GM21529 (cell line): ENCODE measurements at regions not wholly inside any gene's neighbourhood (a gene's known extent, or its start where the extent isn't known, plus 50 kb on each side); places are given as distances from the start of the nearest gene placed in this dataset.
A peak's percentile ranks its signal among the peaks of the same experiment; 100 is the strongest.

Source experiments
- ATAC-seq: cut with Tn5 transposase; IDR thresholded peaks from one replicate; pipeline ENCODE4 v1.9.1; 2021; ENCODE audit not compliant: unreplicated experiment

DNA sequence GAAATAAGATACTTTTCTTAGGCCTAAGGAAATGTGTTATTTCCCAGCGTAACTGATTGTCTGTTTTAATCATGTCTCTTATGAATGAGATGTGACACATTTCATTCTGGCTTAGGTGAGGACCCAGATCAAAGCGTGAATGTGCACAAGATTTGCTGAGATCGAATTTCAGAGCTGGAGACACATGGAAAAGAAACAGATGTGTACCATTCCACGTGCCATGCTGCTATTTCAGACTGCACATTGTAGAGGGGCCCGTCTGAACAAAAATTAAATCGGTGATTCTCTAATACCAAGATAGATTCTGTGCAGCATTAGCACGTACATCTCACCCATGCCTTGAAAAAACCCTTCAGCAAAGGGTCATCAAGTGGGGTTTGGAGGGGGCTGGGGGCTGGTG, 290.4 kb downstream of the AACS start:
- no peak for ATAC-seq

DNA sequence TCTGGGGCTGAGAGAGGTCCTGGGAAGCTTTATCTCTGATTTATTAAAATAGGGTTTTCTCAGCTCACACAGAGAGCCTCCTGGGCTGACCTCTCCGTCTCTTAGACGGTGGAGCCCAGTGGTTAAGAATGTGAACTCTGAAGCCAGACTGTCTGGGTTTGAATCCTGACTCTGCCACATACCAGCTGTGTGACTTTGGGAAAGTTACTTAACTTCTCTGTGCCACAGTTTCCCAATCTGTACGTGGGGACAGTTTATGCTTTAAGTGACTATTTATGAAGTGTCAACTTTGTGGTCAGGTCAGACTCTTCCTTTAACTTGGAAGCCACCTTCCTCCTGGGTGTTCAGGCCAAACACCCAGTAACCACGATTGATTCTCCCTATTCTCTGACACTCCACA, 290.9 kb downstream of the AACS start:
- ATAC-seq, result no peak

DNA sequence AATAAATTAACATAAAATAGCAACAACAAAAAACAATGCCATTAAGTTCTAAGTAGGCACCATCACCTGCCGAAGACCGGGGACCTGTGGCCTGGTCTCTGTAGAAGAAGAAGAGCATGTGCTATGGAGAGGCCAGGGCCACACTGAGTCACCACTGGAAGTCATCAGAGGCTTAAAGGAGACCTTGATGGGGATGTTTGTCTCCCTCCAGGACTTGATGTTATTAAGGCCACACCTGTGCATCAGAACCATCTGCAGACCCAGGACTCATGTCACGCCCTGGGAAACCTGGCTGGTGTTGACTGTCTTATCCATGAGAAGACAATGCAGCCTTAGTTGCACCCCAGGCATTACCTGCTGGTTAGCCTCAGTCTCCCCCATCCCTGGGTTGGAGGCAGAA, 292.3 kb downstream of the AACS start:
- ATAC-seq, result no peak

DNA sequence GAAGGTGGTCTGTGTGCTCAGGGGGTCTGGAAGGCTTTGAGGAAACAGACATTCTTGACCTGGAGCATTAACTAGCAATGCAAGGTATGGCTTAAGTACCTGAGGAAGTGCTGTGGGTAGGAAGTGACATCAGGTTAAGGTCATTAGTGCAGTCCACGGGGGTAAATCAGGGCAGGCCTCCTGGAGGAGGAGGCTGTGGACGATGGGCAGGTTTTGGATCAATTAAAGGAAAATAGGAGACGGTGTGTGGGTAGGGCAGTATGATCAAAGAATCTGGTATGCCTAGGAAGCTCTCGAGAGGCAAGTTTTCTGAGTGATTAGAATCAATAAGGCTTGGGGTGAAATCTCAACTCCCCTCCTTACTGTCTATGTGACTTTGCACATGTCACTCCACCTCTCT, 295.3 kb downstream of the AACS start:
- ATAC-seq, result no peak

DNA sequence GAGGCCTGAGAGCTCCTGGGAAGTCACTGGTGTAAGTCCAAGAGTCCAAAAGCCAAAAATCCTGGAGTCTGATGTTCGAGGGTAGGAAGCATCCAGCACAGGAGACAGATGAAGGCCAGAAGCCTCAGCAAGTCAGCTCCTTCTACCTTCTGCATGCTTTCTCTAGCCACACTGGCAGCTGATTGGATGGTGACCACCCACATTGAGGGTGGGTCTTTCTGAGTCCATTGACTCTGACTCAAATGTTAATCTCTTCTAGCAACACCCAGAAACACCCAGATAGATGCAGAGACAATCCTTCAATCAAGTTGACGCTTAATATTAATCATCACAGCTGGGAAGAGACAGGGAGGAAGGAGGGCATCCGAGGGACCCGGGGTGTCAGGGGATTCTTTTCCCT, 305.8 kb downstream of the AACS start:
- ATAC-seq, result no peak

DNA sequence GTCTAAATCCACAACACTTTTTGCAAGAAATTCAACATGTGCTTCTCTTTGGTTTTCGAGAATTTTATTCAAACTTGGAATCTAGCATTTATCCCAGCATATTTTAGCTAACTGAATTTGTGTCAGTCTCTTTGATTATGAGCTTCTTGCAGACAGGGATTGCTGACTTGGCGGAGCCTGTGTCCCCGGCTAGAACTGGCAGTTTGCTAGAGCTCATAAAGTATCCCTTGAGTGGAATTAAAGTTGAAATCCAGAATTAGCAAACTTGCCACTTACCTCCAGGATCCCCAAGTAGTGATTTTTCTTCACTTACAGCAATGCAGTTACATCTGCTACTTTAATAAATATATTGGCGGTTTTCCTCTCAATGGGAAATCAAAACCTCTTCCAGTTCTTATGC, 306.9 kb downstream of the AACS start:
- no peak for ATAC-seq

DNA sequence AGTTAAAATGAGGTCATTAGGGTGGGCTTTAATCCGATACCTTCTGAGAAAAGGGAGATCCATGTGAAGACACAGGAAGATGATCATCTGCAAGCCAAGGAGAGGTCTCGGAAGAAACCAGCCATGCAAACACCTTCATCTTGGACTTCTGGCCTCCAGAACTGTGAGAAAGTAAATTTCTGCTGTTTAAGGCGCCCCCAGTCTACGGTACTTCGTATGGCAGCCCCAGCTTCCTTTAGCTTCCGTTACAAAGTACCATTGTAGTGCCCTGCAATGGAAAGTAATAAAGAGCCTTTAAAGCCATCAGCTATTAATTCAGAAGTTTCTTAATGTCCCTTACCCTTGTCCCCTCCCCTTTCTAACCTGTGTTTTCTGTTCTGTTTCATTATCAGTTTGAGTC, 308.1 kb downstream of the AACS start:
- no peak for ATAC-seq

DNA sequence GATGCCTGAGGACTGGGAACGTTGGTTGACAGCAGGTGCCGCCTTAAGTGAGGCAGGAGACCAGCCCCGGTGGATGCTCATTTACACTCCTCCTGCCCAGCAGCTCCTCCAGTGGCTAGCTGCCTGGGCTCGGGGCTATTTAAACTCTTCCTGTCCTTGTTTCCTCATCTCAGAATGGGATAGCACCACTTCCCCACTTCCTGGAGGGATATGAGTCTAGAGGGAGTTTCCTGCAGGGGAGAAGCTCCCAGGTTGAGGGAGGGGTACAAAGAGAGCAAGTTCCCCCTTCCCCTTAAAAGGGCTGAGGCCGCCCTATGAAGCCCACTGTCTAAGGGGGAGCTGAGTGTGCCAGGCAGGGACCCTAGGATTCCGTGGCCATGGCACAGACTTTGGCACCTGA, 311.2 kb downstream of the AACS start:
- ATAC-seq, result no peak

DNA sequence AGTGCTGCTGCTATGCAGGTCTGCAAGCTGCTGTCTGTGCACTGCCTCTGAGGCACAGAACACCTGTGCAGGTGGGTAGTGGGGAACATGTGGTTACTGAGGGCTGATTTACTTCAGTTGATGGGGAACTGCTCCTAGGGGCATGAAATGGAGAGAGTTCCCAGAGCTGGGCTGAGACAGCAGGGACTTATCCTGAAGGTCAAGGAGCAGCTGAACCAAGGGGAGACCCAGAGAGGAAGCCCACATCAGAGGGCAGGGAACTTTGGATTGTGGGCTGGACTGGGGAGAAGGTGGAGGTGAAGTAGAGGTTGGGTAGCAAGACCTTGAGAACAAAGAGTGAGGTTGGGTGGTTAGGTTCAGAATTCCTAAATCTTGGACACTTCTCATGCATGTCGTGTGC, 311.9 kb downstream of the AACS start:
- ATAC-seq, result no peak

DNA sequence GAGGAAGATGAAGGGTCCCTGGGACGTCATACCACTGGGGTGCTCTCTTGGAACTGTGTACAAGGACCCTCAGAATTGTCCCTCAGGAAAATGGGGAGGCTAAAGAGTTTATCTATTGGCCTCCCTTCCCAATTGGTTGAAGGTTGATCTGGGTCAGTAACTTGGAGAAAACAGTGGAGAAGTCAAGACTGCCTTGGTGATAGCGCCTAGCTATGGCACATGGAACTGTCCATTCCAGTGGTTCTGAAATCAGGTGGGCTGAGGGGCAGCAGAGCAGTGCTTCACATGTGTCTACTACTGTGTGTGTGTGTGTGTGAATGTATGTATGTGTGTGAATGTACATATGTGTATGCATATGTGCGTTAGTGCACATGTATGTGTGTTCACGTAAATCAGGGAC, 316.1 kb downstream of the AACS start:
- ATAC-seq, result no peak

DNA sequence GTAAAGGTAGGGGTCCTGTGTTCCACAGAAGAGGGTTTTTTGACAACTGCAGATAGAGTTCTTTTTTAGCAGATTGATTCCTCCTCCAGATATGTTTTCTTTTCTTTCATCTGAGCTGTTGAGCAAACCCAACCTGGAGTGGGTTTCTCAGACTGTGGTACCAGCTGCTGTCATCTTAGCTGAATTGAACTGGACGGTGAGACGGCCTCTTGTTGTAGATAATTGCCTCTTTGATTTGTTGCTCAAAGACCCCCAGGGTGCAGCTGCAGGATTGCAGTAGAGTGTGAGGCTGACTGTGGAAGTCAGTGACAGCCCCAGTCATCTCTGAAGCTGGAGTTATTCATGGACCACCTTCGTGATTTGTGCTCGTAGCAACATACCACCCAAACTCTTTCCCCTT, 317.7 kb downstream of the AACS start:
- ATAC-seq, result no peak

DNA sequence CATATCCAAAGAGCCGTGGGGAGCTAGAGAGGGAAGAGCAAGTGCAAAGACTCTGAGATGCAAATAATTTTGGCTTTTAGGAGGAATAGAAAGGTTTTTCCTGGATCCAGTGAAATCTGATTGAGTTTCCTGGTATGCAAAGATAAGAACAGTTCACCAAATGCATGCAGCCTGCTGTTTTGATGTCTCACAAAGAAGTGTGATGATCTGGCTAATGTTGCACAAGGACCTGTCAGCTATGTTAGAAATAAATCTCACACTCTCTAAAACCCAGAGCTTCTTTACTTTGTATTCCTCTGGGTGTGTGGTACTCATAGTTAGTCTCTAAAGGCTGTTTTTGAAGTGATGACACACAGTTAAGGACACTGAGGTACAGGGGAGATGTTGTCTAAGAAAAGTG, 321.4 kb downstream of the AACS start:
- ATAC-seq, result no peak

DNA sequence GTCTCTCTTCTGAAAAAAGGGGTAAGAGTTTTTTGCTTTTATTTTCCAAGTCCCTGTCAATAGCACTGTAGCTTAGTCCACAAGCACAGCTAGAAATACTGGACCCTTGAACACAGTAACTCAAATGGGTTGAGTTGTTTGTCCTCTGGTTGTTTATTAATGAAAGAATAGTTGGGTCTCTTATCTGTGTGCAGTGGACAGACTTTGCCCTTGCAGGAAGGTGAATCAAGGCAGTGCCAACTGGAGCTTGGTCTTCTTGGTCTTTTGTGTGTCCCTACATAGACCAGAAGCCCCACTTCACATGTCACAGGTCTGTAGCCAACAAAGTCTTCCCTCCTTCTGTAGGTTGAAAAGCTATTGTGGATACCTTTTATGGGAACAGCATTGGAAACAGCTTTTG, 322.0 kb downstream of the AACS start:
- no peak for ATAC-seq

DNA sequence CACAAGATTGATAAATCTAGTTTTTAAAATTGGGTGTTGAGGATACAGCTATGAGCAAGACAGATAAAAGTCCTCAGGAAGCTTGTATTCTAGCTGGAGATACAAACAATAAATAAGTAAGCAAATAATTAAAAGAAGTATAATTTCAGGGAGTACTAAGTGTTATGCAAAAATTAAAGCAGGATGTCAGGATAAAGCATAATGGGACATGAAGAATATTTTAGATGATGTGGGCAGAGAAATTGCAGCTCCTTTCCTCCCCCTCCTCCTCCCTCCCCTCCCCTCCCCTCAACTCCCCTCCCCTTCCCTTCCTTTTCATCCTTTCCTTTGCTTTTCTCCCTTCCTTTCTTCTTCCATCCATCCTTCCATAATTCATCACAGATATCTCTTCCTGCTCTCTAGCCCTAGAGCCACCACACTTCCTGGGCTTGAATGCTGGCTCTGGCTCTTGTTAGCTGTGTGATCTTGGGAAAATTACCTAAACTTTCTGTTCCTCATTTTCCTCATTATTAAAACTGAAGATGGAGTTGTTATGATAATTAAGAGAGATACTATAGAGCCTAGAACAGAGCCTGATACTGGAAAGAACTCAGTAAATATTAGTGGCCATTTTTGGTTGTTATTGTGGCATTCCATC, 323.9 kb downstream of the AACS start:
- ATAC-seq, result no peak

DNA sequence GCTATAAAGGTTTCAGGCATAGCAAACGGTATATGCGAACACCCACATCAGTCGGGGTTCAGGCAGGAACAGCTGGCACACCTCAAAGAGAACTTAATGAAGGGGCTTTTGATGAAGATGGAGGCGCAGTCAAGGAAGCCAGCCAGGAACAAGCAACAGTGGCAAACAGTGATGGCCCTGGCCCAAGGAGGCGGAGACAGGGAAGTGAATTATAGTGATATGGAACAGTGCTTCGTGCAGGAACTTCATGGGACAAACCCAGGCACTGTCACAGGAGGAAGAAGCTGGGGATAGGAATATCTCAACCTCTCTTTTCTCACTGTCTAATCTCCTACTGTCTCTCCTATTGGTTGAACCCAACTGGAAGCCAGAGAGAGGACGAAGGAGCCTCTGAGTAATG, 328.3 kb downstream of the AACS start:
- no peak for ATAC-seq

DNA sequence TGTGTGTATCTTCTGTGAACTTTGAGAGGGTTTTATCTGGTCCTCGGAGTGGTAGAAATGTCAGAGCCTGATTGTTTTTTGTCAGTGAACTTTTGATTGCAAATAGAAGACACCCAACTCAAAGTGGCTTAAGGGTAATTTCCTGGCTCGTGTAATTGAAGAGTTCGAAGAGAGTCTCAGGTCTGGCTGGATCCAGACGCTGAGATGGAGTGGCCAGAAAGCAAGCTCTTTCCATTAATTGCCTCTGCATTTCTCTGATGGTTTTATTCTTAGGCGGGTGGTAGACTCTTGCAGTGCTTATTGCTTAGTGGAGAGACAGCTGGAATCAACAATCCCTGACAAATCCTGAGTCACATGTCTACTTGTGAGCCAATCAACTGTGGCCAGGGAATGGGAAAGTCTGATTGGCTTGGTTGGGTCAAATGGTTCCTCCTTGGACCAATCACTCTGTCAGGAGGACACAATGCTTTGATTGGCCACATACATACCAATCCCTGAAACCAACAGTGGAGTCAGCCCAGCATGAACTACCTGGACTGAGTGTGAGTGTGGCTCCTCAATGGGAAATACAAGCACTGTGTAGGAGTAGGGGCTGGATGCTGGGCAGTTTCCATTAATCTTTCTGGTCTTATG, 330.5 kb downstream of the AACS start:
- no peak for ATAC-seq

DNA sequence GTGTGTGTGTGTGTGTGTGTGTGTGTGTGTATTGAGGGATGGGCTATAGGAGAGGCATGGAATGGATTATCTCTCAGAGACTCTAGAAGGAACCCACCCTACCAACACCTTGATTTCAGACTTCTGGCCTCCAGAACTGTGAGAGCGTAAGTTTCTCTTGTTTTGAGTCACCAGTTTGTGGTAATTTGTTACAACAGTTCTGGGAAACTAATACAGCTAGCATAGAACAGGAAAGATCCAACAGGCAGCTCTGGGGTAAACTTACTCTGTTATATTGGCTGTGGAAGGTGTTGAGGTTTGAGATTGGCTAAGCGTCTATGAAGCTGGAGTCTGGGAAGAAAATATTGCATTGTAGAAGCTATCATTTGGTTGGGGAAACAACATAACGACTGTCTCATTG, 334.3 kb downstream of the AACS start:
- ATAC-seq, result no peak

DNA sequence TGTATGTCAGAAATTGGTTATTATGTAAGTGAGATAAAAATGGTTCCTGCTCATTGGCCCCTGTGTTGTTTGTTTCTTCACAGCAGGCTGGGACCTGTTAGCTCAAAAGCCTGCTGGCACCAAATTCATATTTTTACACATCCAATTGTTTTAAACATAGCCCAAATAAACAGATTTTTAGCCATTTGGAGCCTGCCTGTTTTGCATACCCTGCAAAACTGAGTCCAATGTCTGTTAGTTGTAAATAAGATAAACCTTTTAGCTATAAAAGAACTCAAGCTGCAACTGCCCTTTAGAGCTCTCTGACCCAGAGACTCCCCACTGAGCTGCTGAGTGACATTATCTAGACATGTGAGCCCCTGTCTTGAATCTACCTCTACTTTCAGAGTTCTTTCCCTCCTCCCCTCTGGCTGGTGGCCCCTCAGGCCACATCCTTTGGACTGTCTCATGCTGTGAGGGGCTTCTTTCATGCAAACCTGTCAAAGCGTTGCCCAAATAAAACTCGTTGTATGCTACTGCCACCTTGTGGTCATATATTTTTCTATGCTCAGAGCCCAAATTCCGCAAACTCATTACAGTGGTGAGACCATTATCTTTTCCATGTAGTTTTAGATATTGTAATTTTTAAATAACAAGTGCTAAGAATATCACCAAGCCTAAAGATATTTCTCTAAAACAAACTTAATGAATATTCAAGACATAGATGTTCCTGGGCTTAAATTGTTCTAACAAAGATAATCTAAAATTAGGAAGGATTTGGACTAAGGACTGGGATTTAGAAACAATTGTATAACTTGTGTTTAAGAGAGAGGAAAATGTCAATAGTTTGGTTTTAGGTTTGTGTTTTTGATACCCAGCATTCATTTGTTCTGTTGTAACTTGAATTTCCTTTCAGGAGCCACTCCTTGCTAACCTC, 337.9 kb downstream of the AACS start:
- ATAC-seq, result no peak

DNA sequence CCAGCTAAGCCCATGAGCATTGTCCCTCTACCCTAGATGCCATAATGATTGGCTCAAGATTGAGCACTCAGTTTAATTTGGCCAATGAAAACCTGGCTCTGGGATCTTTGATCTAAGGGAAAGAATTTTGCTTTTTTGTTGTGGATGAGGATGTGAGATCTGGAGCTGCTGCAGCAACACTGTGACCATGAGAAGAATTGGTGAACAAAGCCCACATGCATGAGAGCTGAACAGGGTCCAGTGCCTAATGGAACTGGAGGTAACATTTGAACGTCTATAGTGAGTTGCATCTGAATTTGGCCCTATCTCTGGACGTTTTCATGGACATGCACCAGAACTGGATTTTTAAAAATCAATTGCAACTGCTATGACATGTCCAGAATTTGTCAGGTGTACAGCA, 338.6 kb downstream of the AACS start:
- no peak for ATAC-seq

DNA sequence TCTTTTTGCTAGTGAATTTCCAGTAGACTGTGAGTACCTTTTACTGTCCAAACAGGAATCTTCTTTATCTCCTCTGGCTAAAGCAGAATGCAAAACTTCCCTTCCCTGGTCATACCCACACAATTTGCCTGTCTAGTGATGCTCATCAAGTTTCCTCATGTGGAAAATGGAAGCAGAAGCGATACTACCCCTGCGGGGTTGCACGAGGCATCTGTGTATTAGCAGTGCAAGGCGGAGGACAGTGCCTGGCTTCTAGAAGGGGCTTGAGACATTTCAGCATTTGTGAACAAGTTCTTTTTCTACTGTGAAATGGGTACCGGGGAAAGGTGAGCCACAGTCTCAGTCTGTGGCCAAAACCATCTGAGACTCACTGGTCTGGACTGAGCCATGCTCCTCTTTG, 340.9 kb downstream of the AACS start:
- peak; percentile 92 for ATAC-seq

DNA sequence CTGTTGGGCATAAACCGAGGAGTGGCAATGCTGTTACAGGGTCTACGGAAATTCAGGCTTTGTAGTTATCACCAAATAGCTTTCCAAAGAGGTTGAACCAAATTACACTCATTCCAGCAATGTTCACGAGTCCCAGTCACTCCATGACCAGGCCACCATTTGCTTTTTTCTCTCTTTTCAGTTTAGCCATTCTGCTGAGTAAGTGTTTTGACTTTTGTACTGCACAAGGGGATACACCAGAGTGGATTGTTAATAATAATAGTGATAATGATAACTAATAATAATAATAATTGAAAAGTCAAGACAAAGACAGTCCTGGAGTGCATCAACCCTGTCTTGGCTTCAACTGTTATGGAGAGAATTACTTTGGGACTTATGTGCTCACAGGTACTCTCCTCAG, 343.5 kb downstream of the AACS start:
- ATAC-seq, result no peak

DNA sequence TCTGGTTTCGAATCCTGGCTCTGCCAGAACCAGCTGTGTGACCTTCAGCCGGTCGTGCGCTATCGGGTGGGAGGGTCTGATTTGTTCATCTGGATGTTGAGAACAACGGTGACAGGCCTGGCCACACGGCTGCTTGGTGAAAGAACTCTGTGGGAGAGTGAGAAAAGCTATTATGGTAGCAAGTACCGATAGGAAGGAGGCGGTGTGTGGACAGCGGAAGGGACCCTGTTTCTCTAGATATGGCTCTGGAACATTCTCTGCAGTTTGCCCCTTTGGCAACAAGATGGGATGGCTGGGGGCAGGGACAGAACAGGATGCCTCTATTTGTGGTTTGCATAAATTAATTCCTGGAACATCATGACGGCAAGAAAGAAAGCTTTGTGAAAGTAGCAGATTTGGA, 347.3 kb downstream of the AACS start:
- no peak for ATAC-seq
